ENCODE measurements at regions not wholly inside any gene's neighbourhood (a gene's known extent, or its start where the extent isn't known, plus 50 kb on each side); places are given as distances from the start of the nearest gene placed in this dataset.

DNA sequence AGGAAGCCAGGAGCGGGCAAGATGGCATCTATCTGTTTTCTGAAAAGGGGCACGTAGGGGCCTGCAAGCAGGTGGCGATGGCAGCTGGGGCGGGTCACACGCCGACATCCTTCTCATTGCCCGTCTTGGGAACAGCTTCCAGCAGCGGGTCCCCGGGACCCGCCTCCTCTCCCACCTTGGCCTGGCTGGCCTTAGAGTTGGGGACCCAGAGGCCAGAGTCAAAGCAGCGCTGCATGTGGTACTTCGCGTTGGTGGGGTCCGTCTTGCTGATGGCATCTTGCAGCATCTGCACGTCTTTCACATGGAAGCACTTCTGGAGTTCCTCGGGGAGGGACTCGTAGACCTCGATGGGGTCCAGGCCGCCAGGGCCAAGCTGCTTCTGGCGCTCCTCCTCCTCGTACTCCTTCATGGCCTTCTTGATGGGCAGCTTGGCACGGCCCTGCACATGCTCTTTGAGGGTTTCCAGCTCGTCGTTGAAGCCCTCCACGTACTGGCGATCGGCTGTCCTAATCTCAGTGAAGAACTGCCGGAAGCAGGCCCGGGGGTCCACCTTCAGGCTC is 127.6 kb upstream of the CLINT1 start:
- DNase-seq (ENCODE audit: low read depth in 2 of 2): no peak
- Histone ChIP-seq H3K27ac (ENCODE audit: insufficient read depth, low read length) (no peak overlapping the region), H3K4me3 (replicated peaks in 1 of 4; ENCODE audit: control extremely low read depth in 1 of 4, insufficient read depth in 1 of 4, low read depth in 3 of 4, low read length in 4 of 4) (no peak overlapping the region), H3K27me3 (ENCODE audit: control insufficient read depth, insufficient read depth, low read length) (no peaks in the 10 kb centered on the region), H3K36me3 (ENCODE audit: control insufficient read depth, insufficient read depth, low read length) (no peaks in the 10 kb centered on the region), H3K9ac (ENCODE audit: insufficient read depth, low read length) (no peak overlapping the region), H4K20me1 (ENCODE audit: control insufficient read depth, extremely low read depth, insufficient read depth, low read length) (no peaks in the 10 kb centered on the region), H3K9me3 (ENCODE audit: control insufficient read depth, insufficient read depth, low read depth, low read length) (no peaks in the 10 kb centered on the region), H2AFZ (ENCODE audit: low read length) (no peak overlapping the region), H3K4me1 (ENCODE audit: control insufficient read depth, extremely low read depth, insufficient read depth, low read length) (no peaks in the 10 kb centered on the region), H3K4me2 (ENCODE audit: extremely low read depth, insufficient read depth, low read length) (no peak overlapping the region), H3K79me2 (ENCODE audit: control insufficient read depth, insufficient read depth, low read length) (no peaks in the 10 kb centered on the region)
- no peak for TF ChIP-seq EZH2 (IDR thresholded peaks at IDR 0.05; ENCODE audit: low read length, missing control alignments)
- TF ChIP-seq, protein P1, sequence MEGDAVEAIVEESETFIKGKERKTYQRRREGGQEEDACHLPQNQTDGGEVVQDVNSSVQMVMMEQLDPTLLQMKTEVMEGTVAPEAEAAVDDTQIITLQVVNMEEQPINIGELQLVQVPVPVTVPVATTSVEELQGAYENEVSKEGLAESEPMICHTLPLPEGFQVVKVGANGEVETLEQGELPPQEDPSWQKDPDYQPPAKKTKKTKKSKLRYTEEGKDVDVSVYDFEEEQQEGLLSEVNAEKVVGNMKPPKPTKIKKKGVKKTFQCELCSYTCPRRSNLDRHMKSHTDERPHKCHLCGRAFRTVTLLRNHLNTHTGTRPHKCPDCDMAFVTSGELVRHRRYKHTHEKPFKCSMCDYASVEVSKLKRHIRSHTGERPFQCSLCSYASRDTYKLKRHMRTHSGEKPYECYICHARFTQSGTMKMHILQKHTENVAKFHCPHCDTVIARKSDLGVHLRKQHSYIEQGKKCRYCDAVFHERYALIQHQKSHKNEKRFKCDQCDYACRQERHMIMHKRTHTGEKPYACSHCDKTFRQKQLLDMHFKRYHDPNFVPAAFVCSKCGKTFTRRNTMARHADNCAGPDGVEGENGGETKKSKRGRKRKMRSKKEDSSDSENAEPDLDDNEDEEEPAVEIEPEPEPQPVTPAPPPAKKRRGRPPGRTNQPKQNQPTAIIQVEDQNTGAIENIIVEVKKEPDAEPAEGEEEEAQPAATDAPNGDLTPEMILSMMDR (conservative IDR thresholded peaks at IDR 0.05 in 1 of 2, IDR thresholded peaks at IDR 0.05 in 1 of 2; ENCODE audit: low read depth in 1 of 2, low read length in 2 of 2): no peak

DNA sequence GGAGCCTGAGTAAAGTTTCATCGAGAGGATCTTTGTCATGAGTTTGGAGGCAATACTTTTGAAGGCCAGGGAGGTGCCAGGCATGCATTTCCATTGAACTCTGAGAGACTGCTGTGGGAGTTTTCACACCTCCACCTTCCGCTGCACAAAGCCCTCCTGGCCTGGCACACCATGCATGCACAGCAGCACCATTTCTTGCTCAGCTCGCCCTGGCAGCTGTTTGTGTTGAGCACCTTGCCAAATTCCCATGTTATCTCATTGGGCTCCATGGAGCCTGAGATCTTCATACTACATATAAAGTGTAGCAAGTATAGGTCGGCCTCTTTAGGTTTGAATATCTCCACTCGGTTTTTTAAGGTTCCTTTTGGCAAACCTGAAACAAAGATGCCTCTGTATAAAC is 125.7 kb upstream of the CLINT1 start:
- Histone ChIP-seq H3K27me3 (ENCODE audit: control insufficient read depth, insufficient read depth, low read length) (no peaks in the 10 kb centered on the region), H3K9me3 (ENCODE audit: control insufficient read depth, insufficient read depth, low read depth, low read length) (no peaks in the 10 kb centered on the region), H3K36me3 (ENCODE audit: control insufficient read depth, insufficient read depth, low read length) (no peaks in the 10 kb centered on the region), H3K4me2 (ENCODE audit: extremely low read depth, insufficient read depth, low read length) (no peak overlapping the region), H3K4me3 (replicated peaks in 1 of 4; ENCODE audit: control extremely low read depth in 1 of 4, insufficient read depth in 1 of 4, low read depth in 3 of 4, low read length in 4 of 4) (no peak overlapping the region), H3K27ac (ENCODE audit: insufficient read depth, low read length) (no peak overlapping the region), H3K9ac (ENCODE audit: insufficient read depth, low read length) (no peak overlapping the region), H4K20me1 (ENCODE audit: control insufficient read depth, extremely low read depth, insufficient read depth, low read length) (no peaks in the 10 kb centered on the region), H3K79me2 (ENCODE audit: control insufficient read depth, insufficient read depth, low read length) (no peaks in the 10 kb centered on the region), H2AFZ (ENCODE audit: low read length) (no peak overlapping the region), H3K4me1 (ENCODE audit: control insufficient read depth, extremely low read depth, insufficient read depth, low read length) (no peaks in the 10 kb centered on the region)
- no peak for DNase-seq (ENCODE audit: low read depth in 2 of 2)
- TF ChIP-seq EZH2 (IDR thresholded peaks at IDR 0.05; ENCODE audit: low read length, missing control alignments): no peak
- TF ChIP-seq, protein P1 (conservative IDR thresholded peaks at IDR 0.05 in 1 of 2, IDR thresholded peaks at IDR 0.05 in 1 of 2; ENCODE audit: low read depth in 1 of 2, low read length in 2 of 2): no peak

DNA sequence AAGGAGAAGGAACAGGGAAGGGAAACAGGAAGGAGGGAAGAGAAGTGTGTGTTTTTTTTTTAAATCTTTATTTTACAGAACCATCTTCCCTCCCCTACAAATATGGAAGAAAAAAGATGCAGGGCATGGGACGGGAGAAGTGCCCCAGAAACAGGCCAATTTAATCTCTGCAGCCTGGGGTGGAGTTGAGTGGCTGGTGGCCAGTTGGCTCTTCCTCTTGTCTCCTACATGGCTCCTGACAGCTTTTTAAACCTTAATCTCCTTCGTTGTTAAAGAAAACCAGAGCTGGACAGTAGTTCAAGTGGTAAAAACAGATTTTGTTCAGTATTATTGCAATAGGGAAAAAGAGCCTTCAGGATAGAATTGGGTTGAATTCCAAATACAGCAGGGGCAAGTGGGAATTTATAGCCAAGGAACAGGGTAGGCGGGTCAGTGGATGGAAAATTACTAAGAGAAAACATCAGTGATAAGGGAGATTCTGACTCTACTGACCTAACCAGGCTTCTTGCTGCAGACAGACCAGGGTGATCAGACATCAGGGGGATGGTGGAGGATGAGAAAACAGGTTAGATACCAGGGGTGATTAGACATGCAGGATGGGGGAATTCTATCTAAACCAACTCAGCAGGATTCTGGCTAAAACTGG is 125.1 kb upstream of the CLINT1 start:
- TF ChIP-seq EZH2 (IDR thresholded peaks at IDR 0.05; ENCODE audit: low read length, missing control alignments): no peak
- TF ChIP-seq, protein P1 (conservative IDR thresholded peaks at IDR 0.05 in 1 of 2, IDR thresholded peaks at IDR 0.05 in 1 of 2; ENCODE audit: low read depth in 1 of 2, low read length in 2 of 2): no peak
- no peak overlapping the region for H3K4me2 ChIP-seq (ENCODE audit: extremely low read depth, insufficient read depth, low read length)
- no peak overlapping the region for H3K9ac ChIP-seq (ENCODE audit: insufficient read depth, low read length)
- H3K36me3 ChIP-seq (ENCODE audit: control insufficient read depth, insufficient read depth, low read length): no peaks in the 10 kb centered on the region
- no peaks in the 10 kb centered on the region for H3K9me3 ChIP-seq (ENCODE audit: control insufficient read depth, insufficient read depth, low read depth, low read length)
- no peaks in the 10 kb centered on the region for H3K79me2 ChIP-seq (ENCODE audit: control insufficient read depth, insufficient read depth, low read length)
- no peaks in the 10 kb centered on the region for H4K20me1 ChIP-seq (ENCODE audit: control insufficient read depth, extremely low read depth, insufficient read depth, low read length)
- H3K4me1 ChIP-seq (ENCODE audit: control insufficient read depth, extremely low read depth, insufficient read depth, low read length): no peaks in the 10 kb centered on the region
- H3K4me3 ChIP-seq (replicated peaks in 1 of 4; ENCODE audit: control extremely low read depth in 1 of 4, insufficient read depth in 1 of 4, low read depth in 3 of 4, low read length in 4 of 4): no peak overlapping the region
- no peak overlapping the region for H3K27ac ChIP-seq (ENCODE audit: insufficient read depth, low read length)
- H2AFZ ChIP-seq (ENCODE audit: low read length): no peak overlapping the region
- DNase-seq (ENCODE audit: low read depth in 2 of 2): no peak
- H3K27me3 ChIP-seq (ENCODE audit: control insufficient read depth, insufficient read depth, low read length): no peaks in the 10 kb centered on the region
